H1 (cell line): ENCODE measurements at regions not wholly inside any gene's neighbourhood (a gene's known extent, or its start where the extent isn't known, plus 50 kb on each side); places are given as distances from the start of the nearest gene placed in this dataset.

Source experiments
- NRF1 ChIP-seq: IDR thresholded peaks from 2 replicates; pipeline ENCODE4 v1.6.1; 2011; ENCODE audit warnings: mild to moderate bottlenecking, low read depth, low read length, improper control_type of control experiment

- TF ChIP-seq NRF1 = no peak
Observed at GRCh38 chr13:50167967-50168366, 152.7 kb downstream of the KCNRG start (continued).
